ENCODE measurements at regions not wholly inside any gene's neighbourhood (a gene's known extent, or its start where the extent isn't known, plus 50 kb on each side); places are given as distances from the start of the nearest gene placed in this dataset.

GRCh38 chr10:78577712-78578111, 491.1 kb upstream of the ZMIZ1 start:
- 76 to 83% (median 78%) methylated on average over 5 of the region's 5 CpGs for WGBS, 3 donors
- Histone ChIP-seq H3K36me3 (no peaks in the 10 kb centered on the region), H3K9me3 (no peaks in the 10 kb centered on the region), H3K27ac (no peak overlapping the region), H3K27me3 (no peaks in the 10 kb centered on the region), H3K4me3 (no peak overlapping the region), H3K4me1 (ENCODE audit: insufficient read depth) (no peaks in the 10 kb centered on the region)
- DNase-seq: no peak
- intact Hi-C loops (cut with DNase I): no loop called here
- TF ChIP-seq CTCF (IDR thresholded peaks at IDR 0.05) (no peak), EP300 (IDR thresholded peaks at IDR 0.05) (no peak), POLR2A (IDR thresholded peaks at IDR 0.05) (no peak)

GRCh38 chr10:78578929-78579328, 489.8 kb upstream of the ZMIZ1 start:
- no peaks in the 10 kb centered on the region for H3K27me3 ChIP-seq
- no peak for DNase-seq
- 93 to 95% (median 95%) methylated on average over 6 of the region's 6 CpGs for WGBS, 3 donors
- intact Hi-C loops (cut with DNase I): no loop called here
- H3K9me3 ChIP-seq: no peaks in the 10 kb centered on the region
- H3K4me3 ChIP-seq: no peak overlapping the region
- H3K4me1 ChIP-seq (ENCODE audit: insufficient read depth): no peaks in the 10 kb centered on the region
- no peak overlapping the region for H3K27ac ChIP-seq
- H3K36me3 ChIP-seq: no peaks in the 10 kb centered on the region
- TF ChIP-seq POLR2A (IDR thresholded peaks at IDR 0.05): no peak

GRCh38 chr10:78579576-78579975, 489.2 kb upstream of the ZMIZ1 start:
- no peaks in the 10 kb centered on the region for H3K4me1 ChIP-seq (ENCODE audit: insufficient read depth)
- no peaks in the 10 kb centered on the region for H3K27me3 ChIP-seq
- TF ChIP-seq POLR2A (IDR thresholded peaks at IDR 0.05) (no peak), EP300 (IDR thresholded peaks at IDR 0.05) (no peak), CTCF (IDR thresholded peaks at IDR 0.05) (no peak)
- intact Hi-C loops (cut with DNase I): no loop called here
- no peak overlapping the region for H3K4me3 ChIP-seq
- 86 to 90% (median 87%) methylated on average over 5 of the region's 5 CpGs for whole genome bisulfite sequencing, 3 donors
- H3K27ac ChIP-seq: no peak overlapping the region
- no peaks in the 10 kb centered on the region for H3K9me3 ChIP-seq
- DNase-seq: no peak
- H3K36me3 ChIP-seq: no peaks in the 10 kb centered on the region

GRCh38 chr10:78579995-78580394, 488.8 kb upstream of the ZMIZ1 start:
- no peaks in the 10 kb centered on the region for H3K36me3 ChIP-seq
- no peak overlapping the region for H3K4me3 ChIP-seq
- H3K9me3 ChIP-seq: no peaks in the 10 kb centered on the region
- no peak for TF ChIP-seq CTCF (IDR thresholded peaks at IDR 0.05)
- TF ChIP-seq EP300 (IDR thresholded peaks at IDR 0.05): no peak
- no peak for TF ChIP-seq POLR2A (IDR thresholded peaks at IDR 0.05)
- intact Hi-C loops (cut with DNase I): no loop called here
- 59 to 66% (median 61%) methylated on average over 4 of the region's 4 CpGs for WGBS, 3 donors
- H3K27ac ChIP-seq: no peak overlapping the region
- H3K4me1 ChIP-seq (ENCODE audit: insufficient read depth): no peaks in the 10 kb centered on the region
- H3K27me3 ChIP-seq: no peaks in the 10 kb centered on the region
- peak; percentile 59 to 80 (median 68) for DNase-seq

- Histone ChIP-seq H3K9me3 (no peaks in the 10 kb centered on the region), H3K4me3 (no peak overlapping the region), H3K27me3 (no peaks in the 10 kb centered on the region), H3K36me3 (no peaks in the 10 kb centered on the region), H3K4me1 (ENCODE audit: insufficient read depth) (no peaks in the 10 kb centered on the region), H3K27ac (no peak overlapping the region)
- DNase-seq: no peak
- WGBS, 3 donors: 88 to 94% (median 91%) methylated on average over 4 of the region's 4 CpGs
- intact Hi-C loops (cut with DNase I): no loop called here
- TF ChIP-seq CTCF (IDR thresholded peaks at IDR 0.05): no peak
- TF ChIP-seq POLR2A (IDR thresholded peaks at IDR 0.05): no peak
- no peak for TF ChIP-seq EP300 (IDR thresholded peaks at IDR 0.05)
These were observed 487.6 kb upstream of the ZMIZ1 start for GRCh38 chr10:78581133-78581694.
